Stimulated activated effector memory CD8-positive, alpha-beta T cell treated with anti-CD3 and anti-CD28 coated beads, Interleukin-12 subunit alpha, Interleukin-12 subunit beta, amount 100 ng/mL, for 72 hours (primary cell): ENCODE measurements at regions not wholly inside any gene's neighbourhood (a gene's known extent, or its start where the extent isn't known, plus 50 kb on each side); places are given as distances from the start of the nearest gene placed in this dataset.

Experiments
- ATAC-seq: fragments of 150-1000 bp; cut with Tn5 transposase; 2 replicates; pipeline ENCODE4 v1.10.0; 2021
- DNase-seq, 2 donors: peaks; one replicate each; pipeline ENCODE4 v3.0.0; 2021 to 2022; ENCODE audit warnings: low spot score in 2 of 2
- H3K27ac Mint-ChIP-seq: one replicate; pipeline ENCODE4 v1.8.0; 2022; ENCODE audit warnings: mild to moderate bottlenecking, mixed read lengths
- H3K36me3 Mint-ChIP-seq: one replicate; pipeline ENCODE4 v1.8.0; 2022; ENCODE audit warnings: mild to moderate bottlenecking, mixed read lengths
- H3K4me1 Mint-ChIP-seq: one replicate; pipeline ENCODE4 v1.8.0; 2022; ENCODE audit warnings: mixed read lengths
- H3K4me3 Mint-ChIP-seq: one replicate; pipeline ENCODE4 v1.8.0; 2022; ENCODE audit warnings: mild to moderate bottlenecking, mixed read lengths
- H3K9me3 Mint-ChIP-seq: one replicate; pipeline ENCODE4 v1.8.0; 2022; ENCODE audit warnings: mixed read lengths

- H3K4me3 Mint-ChIP-seq: no peak overlapping the region
- ATAC-seq: no peak
- no peak overlapping the region for H3K27ac Mint-ChIP-seq
- H3K36me3 Mint-ChIP-seq: no peaks in the 10 kb centered on the region
- DNase-seq: no peak
- H3K4me1 Mint-ChIP-seq: no peaks in the 10 kb centered on the region
- H3K9me3 Mint-ChIP-seq: no peaks in the 10 kb centered on the region
Measured at GRCh38 chr18:78783564-78783960, 196.1 kb upstream of the SALL3 start.

GRCh38 chr18:78784861-78785260, 194.8 kb upstream of the SALL3 start:
- H3K9me3 Mint-ChIP-seq: no peaks in the 10 kb centered on the region
- DNase-seq: no peak
- no peak for ATAC-seq
- no peak overlapping the region for H3K27ac Mint-ChIP-seq
- H3K4me1 Mint-ChIP-seq: no peaks in the 10 kb centered on the region
- no peak overlapping the region for H3K4me3 Mint-ChIP-seq
- no peaks in the 10 kb centered on the region for H3K36me3 Mint-ChIP-seq

- no peak overlapping the region for H3K27ac Mint-ChIP-seq
- no peaks in the 10 kb centered on the region for H3K4me1 Mint-ChIP-seq
- H3K9me3 Mint-ChIP-seq: no peaks in the 10 kb centered on the region
- no peak overlapping the region for H3K4me3 Mint-ChIP-seq
- no peaks in the 10 kb centered on the region for H3K36me3 Mint-ChIP-seq
- no peak for DNase-seq
- ATAC-seq: no peak
Measured at GRCh38 chr18:78785706-78786105, 193.9 kb upstream of the SALL3 start.

- DNase-seq: no peak
- no peaks in the 10 kb centered on the region for H3K9me3 Mint-ChIP-seq
- H3K36me3 Mint-ChIP-seq: no peaks in the 10 kb centered on the region
- no peak for ATAC-seq
- no peak overlapping the region for H3K27ac Mint-ChIP-seq
- H3K4me1 Mint-ChIP-seq: no peaks in the 10 kb centered on the region
- no peak overlapping the region for H3K4me3 Mint-ChIP-seq
Measured at GRCh38 chr18:78786776-78787175, 192.8 kb upstream of the SALL3 start.

- H3K27ac Mint-ChIP-seq: no peak overlapping the region
- DNase-seq (no peak), ATAC-seq (no peak)
- H3K9me3 Mint-ChIP-seq: no peaks in the 10 kb centered on the region
- no peaks in the 10 kb centered on the region for H3K4me1 Mint-ChIP-seq
- H3K36me3 Mint-ChIP-seq: no peaks in the 10 kb centered on the region
- H3K4me3 Mint-ChIP-seq: no peak overlapping the region
Measured at GRCh38 chr18:78787751-78788150, 191.9 kb upstream of the SALL3 start.

- DNase-seq: no peak
- no peak overlapping the region for H3K4me3 Mint-ChIP-seq
- ATAC-seq: no peak
- H3K36me3 Mint-ChIP-seq: no peaks in the 10 kb centered on the region
- no peaks in the 10 kb centered on the region for H3K9me3 Mint-ChIP-seq
- H3K4me1 Mint-ChIP-seq: no peaks in the 10 kb centered on the region
- H3K27ac Mint-ChIP-seq: no peak overlapping the region
Measured at GRCh38 chr18:78788161-78788560, 191.5 kb upstream of the SALL3 start.

- Mint-ChIP-seq H3K4me1 (no peaks in the 10 kb centered on the region), H3K4me3 (no peak overlapping the region), H3K36me3 (no peaks in the 10 kb centered on the region), H3K27ac (no peak overlapping the region), H3K9me3 (no peaks in the 10 kb centered on the region)
- ATAC-seq (no peak), DNase-seq (no peak)
Measured at GRCh38 chr18:78789850-78790249, 189.8 kb upstream of the SALL3 start.

GRCh38 chr18:78790511-78790910, 189.1 kb upstream of the SALL3 start:
- Mint-ChIP-seq H3K27ac (no peak overlapping the region), H3K4me1 (no peaks in the 10 kb centered on the region), H3K4me3 (no peak overlapping the region), H3K36me3 (no peaks in the 10 kb centered on the region), H3K9me3 (no peaks in the 10 kb centered on the region)
- ATAC-seq: peak; percentile 12
- no peak for DNase-seq

GRCh38 chr18:78790960-78791359, 188.7 kb upstream of the SALL3 start:
- Mint-ChIP-seq H3K36me3 (no peaks in the 10 kb centered on the region), H3K4me3 (no peak overlapping the region), H3K9me3 (no peaks in the 10 kb centered on the region), H3K27ac (no peak overlapping the region), H3K4me1 (no peaks in the 10 kb centered on the region)
- no peak for DNase-seq
- ATAC-seq: peak; percentile 17

GRCh38 chr18:78792094-78792493, 187.5 kb upstream of the SALL3 start:
- DNase-seq: no peak
- no peaks in the 10 kb centered on the region for H3K4me1 Mint-ChIP-seq

GRCh38 chr18:78792736-78793135, 186.9 kb upstream of the SALL3 start:
- no peak overlapping the region for H3K4me3 Mint-ChIP-seq
- no peaks in the 10 kb centered on the region for H3K9me3 Mint-ChIP-seq
- ATAC-seq (no peak), DNase-seq (no peak)
- H3K36me3 Mint-ChIP-seq: no peaks in the 10 kb centered on the region
- H3K27ac Mint-ChIP-seq: no peak overlapping the region
- H3K4me1 Mint-ChIP-seq: no peaks in the 10 kb centered on the region

More at GRCh38 chr18:78792094-78792493, 187.5 kb upstream of the SALL3 start:
- Mint-ChIP-seq H3K9me3 (no peaks in the 10 kb centered on the region), H3K4me3 (no peak overlapping the region), H3K36me3 (no peaks in the 10 kb centered on the region), H3K27ac (no peak overlapping the region)
- no peak for ATAC-seq

GRCh38 chr18:78793313-78794070, 186.1 kb upstream of the SALL3 start:
- H3K4me3 Mint-ChIP-seq: no peak overlapping the region

GRCh38 chr18:78794071-78794430, 185.6 kb upstream of the SALL3 start:
- Mint-ChIP-seq H3K4me1 (no peaks in the 10 kb centered on the region), H3K36me3 (no peaks in the 10 kb centered on the region), H3K27ac (no peak overlapping the region), H3K9me3 (no peaks in the 10 kb centered on the region), H3K4me3 (no peak overlapping the region)
- DNase-seq: no peak
- no peak for ATAC-seq

More at GRCh38 chr18:78793313-78794070, 186.1 kb upstream of the SALL3 start:
- H3K36me3 Mint-ChIP-seq: no peaks in the 10 kb centered on the region
- ATAC-seq (no peak), DNase-seq (no peak)
- H3K4me1 Mint-ChIP-seq: no peaks in the 10 kb centered on the region
- H3K27ac Mint-ChIP-seq: no peak overlapping the region
- H3K9me3 Mint-ChIP-seq: no peaks in the 10 kb centered on the region

- no peaks in the 10 kb centered on the region for H3K36me3 Mint-ChIP-seq
- DNase-seq: no peak
- no peaks in the 10 kb centered on the region for H3K4me1 Mint-ChIP-seq
- H3K4me3 Mint-ChIP-seq: no peak overlapping the region
- no peak for ATAC-seq
- H3K27ac Mint-ChIP-seq: no peak overlapping the region
- H3K9me3 Mint-ChIP-seq: no peaks in the 10 kb centered on the region
Measured at GRCh38 chr18:78796693-78797455, 182.7 kb upstream of the SALL3 start.

- Mint-ChIP-seq H3K36me3 (no peaks in the 10 kb centered on the region), H3K4me1 (no peaks in the 10 kb centered on the region), H3K27ac (no peak overlapping the region), H3K9me3 (no peaks in the 10 kb centered on the region), H3K4me3 (no peak overlapping the region)
- ATAC-seq (no peak), DNase-seq (no peak)
Measured at GRCh38 chr18:78797499-78797898, 182.1 kb upstream of the SALL3 start.
